Activated CD4-positive, alpha-beta T cell treated with anti-CD3 and anti-CD28 coated beads, Interleukin-2, Interleukin-6, amounts not matched to agents 100 ng/mL and 50 ng/mL, durations not matched to agents 16 hours and 8 hours (primary cell): ENCODE measurements at regions not wholly inside any gene's neighbourhood (a gene's known extent, or its start where the extent isn't known, plus 50 kb on each side); places are given as distances from the start of the nearest gene placed in this dataset.
"Not testable (repeated sequence)": the region's sequence is repeated elsewhere in the genome, so short reads cannot be mapped to it uniquely, and the experiment has no call there.

Source experiments
- DNase-seq: peaks from one replicate; pipeline ENCODE4 v3.0.0-alpha.2; 2020

- no peak for DNase-seq
Observed at GRCh38 chr6:155882527-155883333, 427.1 kb upstream of the NOX3 start.

- no peak for DNase-seq
Observed at GRCh38 chr6:155881826-155882526, 426.3 kb upstream of the NOX3 start.

GRCh38 chr6:155880900-155881299, 425.3 kb upstream of the NOX3 start:
- DNase-seq = no peak

- no peak for DNase-seq
Observed at GRCh38 chr6:155872961-155873360, 417.3 kb upstream of the NOX3 start.

- no peak for DNase-seq
Observed at GRCh38 chr6:155867682-155868081, 412.0 kb upstream of the NOX3 start.

- DNase-seq = not testable (repeated sequence)
Observed at GRCh38 chr6:155866676-155867390, 411.2 kb upstream of the NOX3 start.

- no peak for DNase-seq
Observed at GRCh38 chr6:155861821-155862220, 406.2 kb upstream of the NOX3 start.

GRCh38 chr6:155858906-155859305, 403.3 kb upstream of the NOX3 start:
- not testable (repeated sequence) for DNase-seq

GRCh38 chr6:155854787-155855186, 399.1 kb upstream of the NOX3 start:
- no peak for DNase-seq

GRCh38 chr6:155853011-155853410, 397.4 kb upstream of the NOX3 start:
- DNase-seq = no peak

GRCh38 chr6:155850408-155850841, 394.8 kb upstream of the NOX3 start:
- no peak for DNase-seq

- DNase-seq = no peak
Observed at GRCh38 chr6:155847711-155848110, 392.1 kb upstream of the NOX3 start.

- no peak for DNase-seq
Observed at GRCh38 chr6:155837474-155837873, 381.8 kb upstream of the NOX3 start.

- DNase-seq = no peak
Observed at GRCh38 chr6:155832596-155832995, 377.0 kb upstream of the NOX3 start.

- DNase-seq = no peak
Observed at GRCh38 chr6:155830531-155830930, 374.9 kb upstream of the NOX3 start.

GRCh38 chr6:155829646-155830045, 374.0 kb upstream of the NOX3 start:
- no peak for DNase-seq

GRCh38 chr6:155828989-155829388, 373.4 kb upstream of the NOX3 start:
- no peak for DNase-seq

GRCh38 chr6:155818698-155819097, 363.1 kb upstream of the NOX3 start:
- no peak for DNase-seq

- DNase-seq = no peak
Observed at GRCh38 chr6:155813548-155813947, 357.9 kb upstream of the NOX3 start.

GRCh38 chr6:155807243-155807642, 351.6 kb upstream of the NOX3 start:
- DNase-seq = no peak

GRCh38 chr6:155801046-155801445, 345.4 kb upstream of the NOX3 start:
- DNase-seq = no peak

- not testable (repeated sequence) for DNase-seq
Observed at GRCh38 chr6:155798876-155799275, 343.2 kb upstream of the NOX3 start.

- DNase-seq = no peak
Observed at GRCh38 chr6:155795173-155795796, 339.6 kb upstream of the NOX3 start.
